RPMI7951 (cell line): ENCODE measurements at regions not wholly inside any gene's neighbourhood (a gene's known extent, or its start where the extent isn't known, plus 50 kb on each side); places are given as distances from the start of the nearest gene placed in this dataset.

Experiments used
- DNase-seq: peaks from one replicate; pipeline ENCODE4 v3.0.0-alpha.2; 2012; ENCODE audit warnings: low read depth

GRCh38 chr13:80237646-80238045, 103.3 kb downstream of the SPRY2 start:
- no peak for DNase-seq

GRCh38 chr13:80235967-80236302, 105.0 kb downstream of the SPRY2 start:
- DNase-seq, result peak; percentile 14

GRCh38 chr13:80235166-80235966, 105.6 kb downstream of the SPRY2 start:
- peak; percentile 45 for DNase-seq

GRCh38 chr13:80227645-80228044, 113.3 kb downstream of the SPRY2 start:
- DNase-seq, result no peak

- DNase-seq, result no peak
Measured at GRCh38 chr13:80226645-80227044, 114.3 kb downstream of the SPRY2 start.

- no peak for DNase-seq
Measured at GRCh38 chr13:80224468-80224867, 116.5 kb downstream of the SPRY2 start.

- no peak for DNase-seq
Measured at GRCh38 chr13:80217614-80218456, 123.1 kb downstream of the SPRY2 start.

GRCh38 chr13:80215368-80215767, 125.6 kb downstream of the SPRY2 start:
- no peak for DNase-seq

GRCh38 chr13:80214521-80214991, 126.4 kb downstream of the SPRY2 start:
- DNase-seq, result no peak

- DNase-seq, result no peak
Measured at GRCh38 chr13:80214050-80214449, 126.9 kb downstream of the SPRY2 start.

- no peak for DNase-seq
Measured at GRCh38 chr13:80213201-80213600, 127.7 kb downstream of the SPRY2 start.

GRCh38 chr13:80211566-80211965, 129.4 kb downstream of the SPRY2 start:
- DNase-seq, result no peak

- DNase-seq, result no peak
Measured at GRCh38 chr13:80204642-80205041, 136.3 kb downstream of the SPRY2 start.

GRCh38 chr13:80203496-80203895, 137.4 kb downstream of the SPRY2 start:
- DNase-seq, result no peak

- DNase-seq, result no peak
Measured at GRCh38 chr13:80201694-80202468, 139.0 kb downstream of the SPRY2 start.

GRCh38 chr13:80199585-80200292, 141.2 kb downstream of the SPRY2 start:
- DNase-seq, result no peak

- no peak for DNase-seq
Measured at GRCh38 chr13:80199067-80199466, 141.9 kb downstream of the SPRY2 start.

- DNase-seq, result peak; percentile 47
Measured at GRCh38 chr13:80196756-80197155, 144.2 kb downstream of the SPRY2 start.

- DNase-seq, result no peak
Measured at GRCh38 chr13:80195649-80196048, 145.3 kb downstream of the SPRY2 start.

GRCh38 chr13:80189889-80190597, 150.9 kb downstream of the SPRY2 start:
- DNase-seq, result no peak
